HL-60 (cell line): ENCODE measurements at regions not wholly inside any gene's neighbourhood (a gene's known extent, or its start where the extent isn't known, plus 50 kb on each side); places are given as distances from the start of the nearest gene placed in this dataset.

Experiments used
- DNase-seq, 2 experiments: peaks; one replicate each; pipeline ENCODE4 v3.0.0-alpha.2; 2010 to 2020; ENCODE audit warnings: low read depth in 1 of 2, low spot score in 1 of 2
- H3K27ac ChIP-seq: fragments of 250-450 bp; sonication (Bioruptor Pico); replicated peaks from 2 replicates; pipeline ENCODE4 v1.5.1; 2020; ENCODE audit warnings: mild to moderate bottlenecking, moderate library complexity
- H3K27me3 ChIP-seq: fragments of 250-450 bp; sonication (Bioruptor Pico); 2 replicates; pipeline ENCODE4 v1.5.1; 2021; ENCODE audit warnings: mild to moderate bottlenecking, moderate library complexity; ENCODE audit not compliant: insufficient read depth, poor library complexity, severe bottlenecking
- H3K4me3 ChIP-seq: replicated peaks from 2 replicates; pipeline ENCODE4 v1.5.1; 2011; ENCODE audit warnings: mild to moderate bottlenecking, control low read depth, low read length; ENCODE audit not compliant: insufficient read depth
- GABPA ChIP-seq: IDR thresholded peaks from 2 replicates; pipeline ENCODE4 v1.6.1; 2012; ENCODE audit warnings: low read depth
- POLR2AphosphoS5 ChIP-seq: IDR thresholded peaks from 2 replicates; pipeline ENCODE4 v1.6.1; 2012; ENCODE audit warnings: low read depth
- SPI1 ChIP-seq: IDR thresholded peaks from 2 replicates; pipeline ENCODE4 v1.6.1; 2012; ENCODE audit warnings: low read depth, mild to moderate bottlenecking, borderline replicate concordance
- TF ChIP-seq, protein P1 (sequence below): IDR thresholded peaks from 2 replicates; pipeline ENCODE4 v1.6.1; 2012; ENCODE audit warnings: low read depth; ENCODE audit not compliant: insufficient replicate concordance
- TF ChIP-seq, protein P2 (sequence below): IDR thresholded peaks from one replicate; pipeline ENCODE4 v1.5.1; 2011; ENCODE audit warnings: low read length, control low read depth, inconsistent platforms; ENCODE audit not compliant: insufficient read depth

DNA sequence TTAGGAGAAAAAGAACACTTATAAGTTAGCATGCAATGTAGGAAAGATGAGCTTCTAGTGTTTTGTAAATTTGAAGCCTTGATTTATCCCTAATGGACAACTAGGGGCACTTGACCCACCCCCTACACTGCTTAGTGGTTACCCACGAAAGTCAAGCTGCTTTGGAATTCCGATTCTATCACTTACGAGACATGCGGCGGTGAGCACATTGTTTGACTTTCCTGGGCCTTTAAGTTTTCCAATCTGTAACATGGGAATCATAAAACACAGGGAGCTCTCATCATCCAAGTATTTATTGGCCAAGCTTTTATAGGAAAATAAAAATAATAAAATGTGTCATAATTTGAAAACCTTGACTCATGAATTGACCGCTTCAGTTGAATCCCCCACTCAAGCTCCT, 78.7 kb upstream of the PDK4 start:
- no peak for TF ChIP-seq GABPA
- TF ChIP-seq SPI1: no peak
- TF ChIP-seq, protein P1, sequence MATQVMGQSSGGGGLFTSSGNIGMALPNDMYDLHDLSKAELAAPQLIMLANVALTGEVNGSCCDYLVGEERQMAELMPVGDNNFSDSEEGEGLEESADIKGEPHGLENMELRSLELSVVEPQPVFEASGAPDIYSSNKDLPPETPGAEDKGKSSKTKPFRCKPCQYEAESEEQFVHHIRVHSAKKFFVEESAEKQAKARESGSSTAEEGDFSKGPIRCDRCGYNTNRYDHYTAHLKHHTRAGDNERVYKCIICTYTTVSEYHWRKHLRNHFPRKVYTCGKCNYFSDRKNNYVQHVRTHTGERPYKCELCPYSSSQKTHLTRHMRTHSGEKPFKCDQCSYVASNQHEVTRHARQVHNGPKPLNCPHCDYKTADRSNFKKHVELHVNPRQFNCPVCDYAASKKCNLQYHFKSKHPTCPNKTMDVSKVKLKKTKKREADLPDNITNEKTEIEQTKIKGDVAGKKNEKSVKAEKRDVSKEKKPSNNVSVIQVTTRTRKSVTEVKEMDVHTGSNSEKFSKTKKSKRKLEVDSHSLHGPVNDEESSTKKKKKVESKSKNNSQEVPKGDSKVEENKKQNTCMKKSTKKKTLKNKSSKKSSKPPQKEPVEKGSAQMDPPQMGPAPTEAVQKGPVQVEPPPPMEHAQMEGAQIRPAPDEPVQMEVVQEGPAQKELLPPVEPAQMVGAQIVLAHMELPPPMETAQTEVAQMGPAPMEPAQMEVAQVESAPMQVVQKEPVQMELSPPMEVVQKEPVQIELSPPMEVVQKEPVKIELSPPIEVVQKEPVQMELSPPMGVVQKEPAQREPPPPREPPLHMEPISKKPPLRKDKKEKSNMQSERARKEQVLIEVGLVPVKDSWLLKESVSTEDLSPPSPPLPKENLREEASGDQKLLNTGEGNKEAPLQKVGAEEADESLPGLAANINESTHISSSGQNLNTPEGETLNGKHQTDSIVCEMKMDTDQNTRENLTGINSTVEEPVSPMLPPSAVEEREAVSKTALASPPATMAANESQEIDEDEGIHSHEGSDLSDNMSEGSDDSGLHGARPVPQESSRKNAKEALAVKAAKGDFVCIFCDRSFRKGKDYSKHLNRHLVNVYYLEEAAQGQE: no peak
- TF ChIP-seq POLR2AphosphoS5: no peak
- TF ChIP-seq, protein P2, sequence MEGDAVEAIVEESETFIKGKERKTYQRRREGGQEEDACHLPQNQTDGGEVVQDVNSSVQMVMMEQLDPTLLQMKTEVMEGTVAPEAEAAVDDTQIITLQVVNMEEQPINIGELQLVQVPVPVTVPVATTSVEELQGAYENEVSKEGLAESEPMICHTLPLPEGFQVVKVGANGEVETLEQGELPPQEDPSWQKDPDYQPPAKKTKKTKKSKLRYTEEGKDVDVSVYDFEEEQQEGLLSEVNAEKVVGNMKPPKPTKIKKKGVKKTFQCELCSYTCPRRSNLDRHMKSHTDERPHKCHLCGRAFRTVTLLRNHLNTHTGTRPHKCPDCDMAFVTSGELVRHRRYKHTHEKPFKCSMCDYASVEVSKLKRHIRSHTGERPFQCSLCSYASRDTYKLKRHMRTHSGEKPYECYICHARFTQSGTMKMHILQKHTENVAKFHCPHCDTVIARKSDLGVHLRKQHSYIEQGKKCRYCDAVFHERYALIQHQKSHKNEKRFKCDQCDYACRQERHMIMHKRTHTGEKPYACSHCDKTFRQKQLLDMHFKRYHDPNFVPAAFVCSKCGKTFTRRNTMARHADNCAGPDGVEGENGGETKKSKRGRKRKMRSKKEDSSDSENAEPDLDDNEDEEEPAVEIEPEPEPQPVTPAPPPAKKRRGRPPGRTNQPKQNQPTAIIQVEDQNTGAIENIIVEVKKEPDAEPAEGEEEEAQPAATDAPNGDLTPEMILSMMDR: no peak
- H3K27ac ChIP-seq: no peak overlapping the region
- H3K4me3 ChIP-seq: no peak overlapping the region
- no peak for DNase-seq
- no peaks in the 10 kb centered on the region for H3K27me3 ChIP-seq

GRCh38 chr7:95674101-95674500, 77.8 kb upstream of the PDK4 start:
- no peak for TF ChIP-seq POLR2AphosphoS5
- TF ChIP-seq, protein P2: no peak
- TF ChIP-seq, protein P1: no peak
- Histone ChIP-seq H3K4me3 (no peak overlapping the region), H3K27ac (no peak overlapping the region), H3K27me3 (no peaks in the 10 kb centered on the region)
- no peak for DNase-seq

GRCh38 chr7:95672434-95672833, 76.1 kb upstream of the PDK4 start:
- no peaks in the 10 kb centered on the region for H3K27me3 ChIP-seq
- no peak for TF ChIP-seq SPI1
- TF ChIP-seq, protein P2: no peak
- no peak for TF ChIP-seq POLR2AphosphoS5
- no peak for TF ChIP-seq GABPA
- TF ChIP-seq, protein P1: no peak
- no peak for DNase-seq
- H3K27ac ChIP-seq: no peak overlapping the region
- H3K4me3 ChIP-seq: no peak overlapping the region
